NCI-H748 (cell line): ENCODE measurements at regions not wholly inside any gene's neighbourhood (a gene's known extent, or its start where the extent isn't known, plus 50 kb on each side); places are given as distances from the start of the nearest gene placed in this dataset.
"Not testable (repeated sequence)": the region's sequence is repeated elsewhere in the genome, so short reads cannot be mapped to it uniquely, and the experiment has no call there.

Source experiments
- DNase-seq: peaks from one replicate; lab custom pipeline; 2025; ENCODE audit not compliant: unreplicated experiment; lab: John Stamatoyannopoulos, UW

DNA sequence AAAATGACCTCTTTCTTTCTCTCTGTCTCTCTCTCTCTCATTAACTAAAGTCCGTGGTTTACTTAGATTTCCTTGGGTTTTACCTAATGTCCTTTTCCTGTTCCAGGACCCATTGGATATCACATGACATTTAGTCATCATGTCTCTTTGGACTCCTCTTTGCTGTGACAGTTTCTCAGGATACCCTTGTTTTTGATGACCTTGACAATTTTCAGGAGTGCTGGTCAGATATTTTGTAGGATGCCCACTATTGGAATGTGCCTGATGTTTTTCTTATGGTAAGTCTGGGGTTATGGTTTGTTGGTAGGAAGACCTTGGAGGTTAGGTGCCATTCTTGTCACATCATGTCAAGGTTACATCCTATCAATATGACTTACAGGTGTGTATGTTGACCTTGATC lies 199.2 kb upstream of the HTR1E start:
- DNase-seq, result no peak

DNA sequence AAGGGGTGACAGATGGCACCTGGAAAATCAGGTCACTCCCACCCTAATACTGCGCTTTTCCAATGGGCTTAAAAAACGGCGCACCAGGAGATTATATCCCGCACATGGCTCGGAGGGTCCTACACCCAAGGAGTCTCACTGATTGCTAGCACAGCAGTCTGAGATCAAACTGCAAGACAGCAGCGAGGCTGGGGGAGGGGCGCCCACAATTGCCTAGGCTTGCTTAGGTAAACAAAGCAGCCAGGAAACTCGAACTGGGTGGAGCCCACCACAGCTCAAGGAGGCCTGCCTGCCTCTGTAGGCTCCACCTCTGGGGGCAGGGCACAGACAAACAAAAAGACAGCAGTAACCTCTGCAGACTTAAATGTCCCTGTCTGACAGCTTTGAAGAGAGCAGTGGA lies 205.7 kb upstream of the HTR1E start:
- not testable (repeated sequence) for DNase-seq

DNA sequence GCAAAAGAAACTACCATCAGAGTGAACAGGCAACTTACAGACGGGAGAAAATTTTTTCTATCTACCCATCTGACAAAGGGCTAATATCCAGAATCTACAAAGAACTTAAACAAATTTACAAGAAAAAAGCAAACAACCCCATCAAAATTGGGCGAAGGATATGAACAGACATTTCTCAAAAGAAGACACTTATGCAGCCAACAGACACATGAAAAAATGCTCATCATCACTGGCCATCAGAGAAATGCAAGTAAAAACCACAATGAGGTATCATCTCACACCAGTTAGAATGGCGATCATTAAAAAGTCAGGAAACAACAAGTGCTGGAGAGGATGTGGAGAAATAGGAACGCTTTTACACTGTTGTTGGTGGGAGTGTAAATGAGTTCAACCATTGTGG lies 206.6 kb upstream of the HTR1E start:
- not testable (repeated sequence) for DNase-seq

DNA sequence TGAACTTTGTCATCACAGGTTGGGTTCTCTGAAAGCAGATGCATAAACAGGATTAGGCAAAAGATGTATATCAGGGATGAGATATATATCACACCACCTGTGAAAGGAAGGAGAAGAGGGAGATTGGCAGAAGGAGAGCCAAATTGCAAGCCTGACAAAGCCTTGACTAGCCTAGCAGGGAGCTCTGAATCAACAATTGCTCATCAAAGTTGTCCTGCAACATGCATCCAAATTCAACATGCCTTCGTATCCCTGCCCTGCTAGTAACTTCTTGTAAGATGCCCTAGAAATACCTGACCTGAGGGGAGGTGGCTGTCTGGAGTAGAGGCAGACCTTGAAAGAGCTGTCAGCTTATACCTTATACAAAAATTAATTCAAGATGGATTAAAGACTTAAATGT lies 207.1 kb upstream of the HTR1E start:
- no peak for DNase-seq

DNA sequence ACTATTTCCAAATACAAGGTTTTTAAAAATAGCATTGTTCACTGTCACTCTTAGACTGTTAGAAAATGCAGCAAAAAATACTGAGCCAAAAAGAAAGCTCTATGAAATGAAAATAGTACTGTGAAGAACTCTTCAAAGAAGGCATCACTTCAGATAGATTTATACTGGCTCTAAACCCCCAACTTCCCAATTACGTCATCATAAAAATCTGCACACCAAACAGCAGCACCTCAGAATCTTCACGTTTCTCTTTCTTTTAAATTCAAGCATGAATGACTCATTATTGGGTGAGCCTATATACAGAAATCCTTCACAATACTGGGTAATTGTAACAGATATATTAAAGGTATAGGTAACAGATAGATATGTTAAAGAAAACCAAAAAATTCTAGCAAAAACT lies 208.4 kb upstream of the HTR1E start:
- no peak for DNase-seq

DNA sequence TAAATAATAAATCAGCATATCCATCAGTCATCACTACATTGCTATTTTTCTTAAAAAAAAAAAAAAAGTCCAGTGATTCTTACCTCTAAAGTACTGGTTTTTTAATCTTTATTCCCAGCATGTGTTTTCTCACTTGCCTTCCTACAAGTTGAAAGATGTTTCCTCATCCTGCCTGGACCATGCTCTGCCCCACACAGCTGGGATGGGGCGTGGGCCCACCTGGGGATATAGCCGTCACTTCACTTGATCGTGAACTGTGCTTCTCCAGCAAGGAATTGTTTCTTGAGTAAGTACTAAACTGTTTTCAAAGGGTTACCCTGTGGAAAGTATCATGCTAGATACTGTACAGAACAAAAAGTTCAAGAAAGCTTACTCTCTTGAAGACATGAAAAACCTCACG lies 212.6 kb upstream of the HTR1E start:
- no peak for DNase-seq

DNA sequence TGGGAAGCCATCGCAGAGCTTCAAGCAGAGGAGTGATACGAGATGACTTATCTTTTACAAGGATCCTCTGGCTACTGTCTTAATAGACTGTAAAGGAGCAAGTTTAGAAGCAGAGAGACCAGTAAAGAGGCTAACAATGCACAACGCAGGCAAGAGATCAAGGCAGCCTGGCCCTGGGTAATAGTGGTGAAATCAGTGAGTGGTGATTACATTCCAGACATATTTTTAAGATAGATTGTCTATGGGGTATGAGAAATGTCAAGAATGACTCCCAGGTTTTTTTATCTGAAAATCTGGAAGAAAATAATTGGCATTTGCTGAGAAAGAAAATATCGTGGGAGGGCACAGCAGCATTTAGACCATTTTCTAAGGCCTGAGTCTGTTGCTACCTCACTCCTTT lies 213.6 kb upstream of the HTR1E start:
- DNase-seq, result no peak

DNA sequence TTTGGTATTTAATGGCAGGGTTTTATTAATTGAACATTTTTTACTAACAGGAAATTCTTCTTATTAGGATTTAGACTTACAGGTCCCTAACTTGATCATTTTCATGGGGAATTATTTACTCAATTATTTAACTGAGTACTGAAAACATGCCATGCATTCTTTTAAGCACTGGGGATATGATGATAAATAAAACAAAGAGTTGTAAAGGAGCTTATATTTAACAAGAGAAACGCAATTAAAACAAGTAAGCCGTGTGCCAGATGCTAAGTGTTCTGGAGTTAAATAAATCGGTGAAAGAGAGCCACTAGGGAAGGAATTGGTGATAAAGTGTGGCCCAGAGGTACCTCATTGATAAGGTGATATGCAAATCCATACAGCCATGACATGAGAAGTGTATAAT lies 214.2 kb upstream of the HTR1E start:
- no peak for DNase-seq

DNA sequence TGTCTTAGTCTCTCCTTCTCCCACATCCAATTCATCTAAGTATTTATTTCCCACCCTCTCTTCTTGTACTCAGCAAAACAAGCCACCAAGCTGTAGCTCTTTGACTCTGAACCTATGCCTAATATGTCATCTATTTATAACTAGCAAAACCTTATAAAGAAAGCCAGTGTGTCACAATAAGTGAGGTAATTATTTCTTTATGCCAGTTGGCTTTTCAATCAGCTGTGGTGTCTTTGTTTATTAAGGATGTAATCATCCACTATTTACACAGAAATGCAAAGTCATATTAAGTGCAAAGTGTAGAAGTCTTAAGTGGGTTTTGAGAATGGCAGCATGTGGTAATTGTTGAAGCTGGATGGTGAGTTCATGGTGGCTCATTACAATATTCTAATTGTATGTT lies 215.2 kb upstream of the HTR1E start:
- no peak for DNase-seq

DNA sequence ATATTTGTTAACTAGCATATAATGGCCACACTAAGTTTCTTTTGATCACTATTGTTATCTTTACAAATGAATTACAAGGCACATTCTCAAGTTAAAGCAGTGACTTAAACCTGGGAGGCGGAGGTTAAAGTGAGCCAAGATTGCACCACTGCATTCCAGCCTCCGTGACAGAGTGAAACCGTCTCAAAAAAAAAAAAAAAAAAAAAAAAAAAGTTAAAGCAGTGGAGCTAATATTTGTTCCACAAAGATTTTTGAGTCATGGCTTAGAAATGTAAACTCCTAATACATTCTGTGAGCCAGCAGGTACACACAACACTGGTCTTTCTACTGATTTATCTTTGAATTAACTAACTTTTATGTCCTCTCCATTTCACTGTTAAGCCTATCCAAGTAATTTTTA lies 221.7 kb upstream of the HTR1E start:
- DNase-seq, result no peak

DNA sequence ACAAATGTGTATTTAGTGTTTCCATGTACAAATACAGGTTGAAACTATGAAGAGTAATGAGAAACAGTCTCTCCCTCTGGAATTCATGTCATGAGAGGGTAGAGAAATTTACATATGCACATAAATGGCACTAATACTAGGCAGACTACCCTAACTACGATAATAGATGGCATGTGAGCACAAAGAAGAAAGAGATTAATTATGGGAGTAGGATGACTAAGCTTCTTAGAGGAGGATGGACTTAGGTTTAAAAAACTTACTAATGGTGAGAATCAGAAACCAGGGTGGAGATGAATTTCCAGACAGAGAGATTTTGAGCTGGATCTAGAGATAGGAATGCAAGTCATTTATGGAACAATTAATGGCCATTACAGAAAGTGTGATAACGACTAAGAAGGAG lies 225.3 kb upstream of the HTR1E start:
- DNase-seq, result no peak

DNA sequence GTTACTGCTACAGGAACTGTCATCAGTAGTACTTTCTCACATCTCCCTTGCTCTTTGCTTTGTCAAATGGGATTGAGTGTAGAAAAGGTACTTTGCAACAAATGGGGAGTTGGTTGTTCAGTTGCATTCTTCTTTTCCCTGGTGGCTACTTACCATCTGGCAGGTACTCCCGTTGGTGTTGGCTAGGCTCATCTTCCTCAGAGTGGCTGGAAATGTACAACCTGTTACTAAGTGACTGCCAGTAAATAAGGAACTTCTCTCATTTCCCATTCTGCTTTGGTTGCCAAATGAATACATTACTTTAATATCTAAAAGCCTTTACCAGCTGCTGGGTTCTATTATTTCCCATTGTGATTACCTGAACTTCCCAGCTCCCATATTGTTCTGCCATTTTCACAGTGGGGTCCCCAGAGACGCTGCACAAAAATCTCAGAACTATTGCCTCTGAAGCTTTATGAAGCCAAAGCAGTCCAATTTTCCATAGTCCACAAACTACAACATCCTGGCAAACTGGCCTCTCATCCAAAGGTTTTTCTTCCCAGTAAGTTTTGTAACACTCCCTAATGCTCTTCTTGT lies 229.7 kb upstream of the HTR1E start:
- DNase-seq, result no peak

DNA sequence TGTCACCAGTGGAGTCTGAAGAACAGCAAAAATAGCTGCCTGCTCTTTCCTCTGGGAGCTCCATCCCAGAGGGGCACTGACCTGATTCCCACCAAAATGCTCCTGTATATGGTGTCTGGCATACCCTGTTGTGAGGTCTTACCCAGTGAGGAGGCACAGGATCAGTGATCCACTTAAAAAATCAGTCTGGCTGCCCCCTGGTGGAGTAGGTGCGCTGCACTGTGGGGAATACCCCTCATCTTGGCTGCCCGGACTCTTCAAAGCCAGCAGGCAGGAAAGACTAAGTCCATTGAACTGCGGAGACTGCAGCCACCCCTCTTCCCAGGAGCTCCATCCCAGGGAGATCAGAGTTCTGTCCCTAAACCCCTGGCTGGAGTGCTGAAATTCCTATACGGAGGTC lies 230.9 kb upstream of the HTR1E start:
- no peak for DNase-seq

DNA sequence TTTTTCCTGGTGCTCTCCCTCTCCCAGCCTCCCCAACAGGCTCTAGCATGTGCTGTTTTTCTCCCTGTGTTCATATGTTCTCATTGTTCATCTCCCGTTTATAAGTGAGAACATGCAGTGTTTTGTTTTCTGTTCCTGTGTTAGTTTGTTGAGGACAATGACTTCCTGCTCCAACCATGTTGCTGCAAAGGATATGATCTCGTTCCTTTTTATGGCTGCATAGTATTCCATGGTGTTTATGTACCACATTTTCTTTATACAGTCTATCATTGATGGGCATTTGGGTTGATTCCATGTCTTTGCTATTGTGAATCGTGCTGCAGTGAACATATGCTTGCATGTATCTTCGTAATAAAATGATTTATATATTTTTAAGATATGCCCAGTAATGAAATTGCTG lies 236.1 kb upstream of the HTR1E start:
- DNase-seq, result not testable (repeated sequence)

DNA sequence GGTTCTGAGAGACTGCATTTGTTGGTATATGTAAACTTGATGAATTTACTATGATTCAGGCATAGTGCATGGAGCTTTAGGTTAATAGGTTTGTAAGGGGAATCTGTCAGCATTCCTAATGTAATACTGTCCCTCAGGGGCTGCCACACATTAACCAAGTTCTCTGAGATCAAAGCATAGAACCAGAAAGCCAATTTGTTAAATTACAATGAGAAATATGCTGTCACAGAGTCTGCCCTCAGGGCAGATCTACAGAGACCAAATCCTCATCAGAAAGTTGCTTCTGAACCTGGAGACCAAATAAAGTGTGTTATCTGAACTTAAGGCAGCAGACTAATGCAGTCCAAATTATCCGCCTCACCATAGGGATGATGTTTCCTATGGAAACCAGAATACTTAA lies 250.8 kb upstream of the HTR1E start:
- no peak for DNase-seq

DNA sequence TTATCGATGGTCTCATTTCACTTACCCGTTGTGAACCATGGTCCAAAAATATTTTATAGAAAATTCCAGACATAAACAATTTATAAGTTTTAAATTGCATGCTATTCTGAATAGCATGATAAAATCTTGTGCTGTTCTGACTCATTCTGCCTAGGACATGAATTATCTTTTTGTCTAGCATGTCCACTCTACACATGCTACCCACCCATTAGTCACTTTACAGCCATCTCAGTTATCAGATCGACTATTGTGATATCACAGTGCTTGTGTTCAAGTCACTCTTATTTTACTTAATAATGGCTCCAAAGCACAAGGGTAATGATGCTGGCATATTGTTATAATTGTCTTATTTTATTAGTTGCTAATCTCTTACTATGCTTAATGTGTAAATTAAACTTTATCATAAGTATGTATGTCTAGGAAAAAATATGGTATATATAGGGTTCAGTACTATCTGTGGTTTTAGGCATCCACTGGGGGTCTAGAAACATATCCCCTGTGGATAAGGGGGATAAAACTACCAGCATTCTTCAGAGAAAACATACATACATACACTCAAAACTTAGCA lies 252.0 kb upstream of the HTR1E start:
- no peak for DNase-seq

DNA sequence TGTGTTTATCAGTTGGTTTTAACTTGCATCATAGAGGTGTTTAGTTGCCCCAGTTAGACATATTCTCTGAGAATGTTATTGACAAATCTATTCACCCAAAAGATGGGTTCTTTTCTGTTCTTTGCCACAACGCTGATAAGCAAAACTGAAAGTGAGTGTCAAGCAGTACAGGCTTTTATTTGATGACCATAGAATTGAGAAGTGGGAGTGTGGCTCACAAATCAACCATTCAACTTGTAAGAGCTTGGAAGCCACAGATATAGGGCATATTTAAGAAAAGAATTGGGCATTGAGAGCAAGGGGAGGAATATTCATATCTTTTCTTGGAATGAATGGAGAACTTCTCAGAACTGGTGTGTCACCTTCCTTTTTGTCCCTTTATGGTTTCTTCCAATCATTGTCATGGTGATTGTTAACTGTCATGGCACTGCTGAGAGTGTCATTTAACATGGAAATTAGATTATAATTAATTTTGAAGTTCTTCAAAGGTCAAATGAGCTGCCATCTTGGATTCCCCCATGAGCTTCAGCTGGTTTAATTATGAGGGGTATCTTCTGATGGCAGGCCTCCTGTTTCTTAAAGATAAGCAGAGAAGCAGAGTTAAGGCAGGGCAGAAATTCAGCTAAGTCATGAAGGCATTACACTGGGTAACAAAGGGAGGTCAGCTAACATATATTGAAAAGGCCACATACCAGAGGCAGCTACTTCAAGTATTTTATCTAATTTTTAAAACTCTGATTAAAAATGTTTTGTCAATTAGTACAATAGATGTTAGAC lies 254.0 kb upstream of the HTR1E start:
- DNase-seq, result no peak

DNA sequence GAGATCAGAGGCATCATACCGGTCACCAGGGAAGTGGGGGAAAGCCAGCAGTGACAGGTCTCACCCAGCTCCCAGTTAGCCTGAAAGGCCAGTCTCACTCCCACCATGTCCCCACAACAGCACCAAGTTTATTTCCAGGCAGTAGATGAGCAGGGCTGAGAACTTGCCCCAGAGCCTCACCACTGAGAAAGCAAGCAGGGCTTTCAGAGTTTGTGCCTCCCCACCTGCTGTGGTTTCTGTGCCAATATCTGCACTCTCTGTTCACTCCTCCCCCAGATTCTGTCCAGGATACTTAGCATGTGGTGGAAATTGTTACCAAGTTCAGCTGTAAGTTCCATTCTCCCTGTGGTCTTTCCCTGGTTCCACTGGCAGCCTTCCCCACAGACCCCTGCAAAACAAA lies 255.0 kb upstream of the HTR1E start:
- no peak for DNase-seq

DNA sequence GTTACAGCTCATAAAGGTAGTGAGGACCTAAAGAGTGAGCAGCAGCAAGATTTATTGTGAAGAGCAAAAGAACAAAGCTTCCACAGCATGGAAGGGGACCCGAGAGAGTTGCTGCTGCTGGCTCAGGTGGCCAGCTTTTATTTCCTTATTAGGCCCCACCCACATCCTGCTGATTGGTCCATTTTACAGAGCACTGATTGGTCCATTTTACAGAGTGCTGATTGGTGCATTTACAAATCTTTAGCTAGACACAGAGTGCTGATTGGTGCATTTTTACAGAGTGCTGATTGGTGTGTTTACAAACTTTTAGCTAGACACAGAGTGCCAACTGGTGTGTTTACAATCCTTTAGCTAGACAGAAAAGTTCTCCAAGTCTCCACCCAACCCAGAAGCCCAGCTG lies 256.2 kb upstream of the HTR1E start:
- DNase-seq, result not testable (repeated sequence)

DNA sequence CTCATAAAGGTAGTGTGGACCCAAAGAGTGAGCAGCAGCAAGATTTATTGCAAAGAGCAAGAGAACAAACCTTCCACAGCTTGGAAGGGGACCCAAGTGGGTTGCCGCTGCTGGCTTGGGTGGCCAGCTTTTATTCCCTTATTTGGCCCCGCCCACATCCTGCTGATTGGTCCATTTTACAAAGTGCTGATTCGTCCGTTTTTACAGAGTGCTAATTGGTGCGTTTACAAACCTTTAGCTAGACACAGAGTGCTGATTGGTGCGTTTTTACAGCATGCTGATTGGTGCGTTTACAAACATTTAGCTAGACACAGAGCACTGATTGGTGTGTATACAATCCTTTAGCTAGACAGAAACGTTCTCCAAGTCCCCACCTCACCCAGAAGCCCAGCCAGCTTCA lies 265.2 kb upstream of the HTR1E start:
- DNase-seq, result not testable (repeated sequence)

DNA sequence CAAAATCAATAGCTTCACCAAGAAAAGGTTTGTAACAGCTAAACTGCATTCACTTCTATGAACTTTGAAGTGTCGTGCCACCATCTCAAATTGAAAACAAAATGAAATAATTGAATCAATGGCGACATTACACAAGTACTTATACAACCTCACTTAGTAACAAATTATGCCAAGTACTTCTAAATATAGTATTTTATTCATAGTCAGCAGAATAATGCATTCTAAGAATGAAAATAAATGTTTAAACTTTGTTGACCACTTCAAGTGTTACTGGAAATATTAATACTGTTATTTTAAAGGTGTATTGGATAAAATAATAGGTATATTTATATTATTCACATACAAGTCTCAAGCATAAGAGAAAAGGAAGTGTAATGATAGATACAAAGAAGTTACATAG lies 280.1 kb upstream of the HTR1E start:
- DNase-seq, result no peak

DNA sequence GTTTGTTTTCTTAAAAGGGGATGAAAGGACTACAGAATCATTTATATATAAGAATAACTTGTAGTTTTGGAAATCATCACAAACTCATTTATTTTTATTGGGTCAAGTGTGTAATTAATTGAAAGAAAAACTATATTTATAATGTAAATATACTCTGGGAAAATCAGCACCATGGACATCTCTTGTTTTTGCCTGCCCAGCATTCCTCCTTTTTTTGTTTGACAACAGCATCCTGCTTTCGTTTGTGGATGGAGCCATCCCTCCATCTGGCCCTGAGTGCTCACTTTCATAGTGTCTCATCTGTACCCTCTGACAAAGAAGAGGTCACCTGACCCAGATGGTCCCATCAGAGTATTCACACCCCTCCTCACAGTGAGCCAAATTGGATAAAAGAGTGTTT lies 308.2 kb upstream of the HTR1E start:
- no peak for DNase-seq

DNA sequence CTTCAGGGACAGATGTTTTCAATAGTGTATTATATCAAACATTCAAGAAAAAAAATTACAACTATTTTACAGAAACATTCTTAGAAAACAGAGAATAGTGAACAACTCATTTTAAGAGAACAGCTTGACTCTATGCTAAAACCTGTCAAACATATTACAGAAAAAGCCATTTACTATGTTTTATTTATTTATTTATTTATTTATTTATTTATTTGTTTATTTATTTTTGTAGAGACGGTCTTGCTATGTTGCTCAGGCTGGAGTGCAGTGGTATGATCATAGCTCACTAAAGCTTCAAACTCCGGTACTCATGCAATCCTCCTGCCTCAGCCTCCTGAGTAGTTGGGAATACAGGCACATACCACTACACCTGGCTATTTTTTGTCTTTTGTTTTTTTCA lies 317.9 kb upstream of the HTR1E start:
- no peak for DNase-seq
